ENCODE measurements at regions not wholly inside any gene's neighbourhood (a gene's known extent, or its start where the extent isn't known, plus 50 kb on each side); places are given as distances from the start of the nearest gene placed in this dataset.

DNA sequence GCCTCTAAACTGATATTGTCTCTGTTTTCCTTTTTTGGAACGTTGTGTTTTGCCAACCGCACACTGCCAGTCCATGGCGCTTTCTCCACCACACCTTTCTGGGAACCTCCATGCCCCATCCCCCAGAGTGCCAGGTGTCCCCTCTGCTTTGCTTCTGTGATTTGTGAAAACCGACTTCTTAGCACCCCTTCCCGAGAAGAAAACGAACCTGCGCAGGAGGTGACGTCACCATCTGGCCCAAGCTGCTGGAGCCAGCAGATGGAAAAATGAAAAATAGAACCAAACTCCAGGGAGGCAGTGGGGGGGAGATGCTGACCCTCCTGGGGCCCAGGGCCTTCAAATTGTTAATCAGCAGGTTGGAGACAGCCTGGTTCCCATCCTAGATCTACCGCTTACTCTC is 103.8 kb downstream of the HTR5A start:
- H3K4me3 ChIP-seq (ENCODE audit: low read length) = no peak overlapping the region
- DNase-seq (ENCODE audit: low read depth) = no peak
- TF ChIP-seq CTCF (conservative IDR thresholded peaks at IDR 0.05; ENCODE audit: low read length) = no peak

DNA sequence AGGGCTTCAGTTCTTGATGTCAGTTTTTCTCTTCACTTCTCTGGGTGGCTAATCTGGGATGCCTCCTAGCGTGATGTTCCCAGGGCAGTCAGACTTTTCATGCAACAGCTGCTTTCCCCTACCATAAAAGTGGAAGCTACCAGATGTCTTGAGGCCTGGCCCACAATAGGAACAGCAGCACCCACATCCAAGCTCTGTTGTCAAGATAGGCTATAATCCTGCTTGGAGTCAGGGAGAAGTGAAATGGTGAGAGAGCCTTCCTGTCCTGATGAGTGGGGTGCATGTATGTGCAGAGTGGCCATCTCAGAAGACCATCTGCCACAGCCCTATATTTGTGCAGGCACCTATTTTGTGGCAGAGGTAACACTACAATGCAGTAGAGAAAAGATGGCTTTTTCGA is 108.0 kb downstream of the HTR5A start:
- no peak overlapping the region for H3K4me3 ChIP-seq (ENCODE audit: low read length)
- TF ChIP-seq CTCF (conservative IDR thresholded peaks at IDR 0.05; ENCODE audit: low read length) = no peak
- no peak for DNase-seq (ENCODE audit: low read depth)

DNA sequence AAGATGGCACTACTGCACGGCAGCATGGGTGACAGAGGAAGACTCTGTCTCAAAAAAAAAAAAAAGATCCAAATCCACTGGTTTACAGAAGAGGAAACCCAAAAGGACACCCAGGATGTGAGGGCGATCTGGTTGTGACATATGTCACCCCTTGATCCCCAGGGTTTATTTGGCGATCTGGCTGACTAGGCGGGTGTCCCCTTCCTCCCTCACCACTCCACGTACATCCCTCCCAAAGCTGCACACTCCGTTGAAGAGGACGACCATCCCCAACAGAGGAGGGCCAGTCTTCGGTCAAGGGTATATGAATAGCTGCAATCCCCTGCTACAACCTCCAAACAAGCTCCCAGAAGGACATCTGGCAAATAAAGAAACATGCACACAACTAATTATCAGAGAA is 111.6 kb downstream of the HTR5A start:
- no peak overlapping the region for H3K4me3 ChIP-seq (ENCODE audit: low read length)
- TF ChIP-seq CTCF (conservative IDR thresholded peaks at IDR 0.05; ENCODE audit: low read length) = no peak
- DNase-seq (ENCODE audit: low read depth) = no peak

GRCh38 chr7:155182406-155182970 is 112.4 kb downstream of the HTR5A start:
- TF ChIP-seq CTCF (conservative IDR thresholded peaks at IDR 0.05; ENCODE audit: low read length) = no peak
- no peak overlapping the region for H3K4me3 ChIP-seq (ENCODE audit: low read length)
- DNase-seq (ENCODE audit: low read depth) = no peak

GRCh38 chr7:155183655-155184054 is 113.5 kb downstream of the HTR5A start:
- no peak overlapping the region for H3K4me3 ChIP-seq (ENCODE audit: low read length)
- no peak for DNase-seq (ENCODE audit: low read depth)
- no peak for TF ChIP-seq CTCF (conservative IDR thresholded peaks at IDR 0.05; ENCODE audit: low read length)

GRCh38 chr7:155184923-155185322 is 112.8 kb upstream of the INSIG1 start:
- no peak for TF ChIP-seq CTCF (conservative IDR thresholded peaks at IDR 0.05; ENCODE audit: low read length)
- DNase-seq (ENCODE audit: low read depth) = no peak
- no peak overlapping the region for H3K4me3 ChIP-seq (ENCODE audit: low read length)

GRCh38 chr7:155187061-155187785 is 110.5 kb upstream of the INSIG1 start:
- TF ChIP-seq CTCF (conservative IDR thresholded peaks at IDR 0.05; ENCODE audit: low read length) = no peak
- DNase-seq (ENCODE audit: low read depth) = no peak
- no peak overlapping the region for H3K4me3 ChIP-seq (ENCODE audit: low read length)
